Spinal cord (tissue), 9 donors: ENCODE measurements at regions not wholly inside any gene's neighbourhood (a gene's known extent, or its start where the extent isn't known, plus 50 kb on each side); places are given as distances from the start of the nearest gene placed in this dataset.

Experiments
- DNase-seq, 6 donors: peaks; one replicate each; pipeline versions ENCODE4 v3.0.0 to v3.0.0-alpha.2; 2013 to 2015; ENCODE audit warnings: low spot score in 6 of 6, low read depth in 4 of 6
- H3K27ac ChIP-seq: one replicate; pipeline ENCODE4 v1.5.1; 2013; ENCODE audit warnings: low read depth, low read length, control low read depth
- H3K27me3 ChIP-seq: one replicate; pipeline ENCODE4 v1.6.1; 2013; ENCODE audit warnings: low read length; ENCODE audit not compliant: control insufficient read depth, insufficient read depth
- H3K36me3 ChIP-seq: one replicate; pipeline ENCODE4 v1.6.1; 2013; ENCODE audit warnings: low read length; ENCODE audit not compliant: control insufficient read depth, insufficient read depth
- H3K4me1 ChIP-seq: one replicate; pipeline ENCODE4 v1.6.1; 2013; ENCODE audit warnings: low read length; ENCODE audit not compliant: control insufficient read depth, insufficient read depth
- H3K4me3 ChIP-seq: one replicate; pipeline ENCODE4 v1.5.1; 2013; ENCODE audit warnings: low read depth, low read length, control low read depth
- H3K9me3 ChIP-seq: one replicate; pipeline ENCODE4 v1.6.1; 2013; ENCODE audit warnings: low read length; ENCODE audit not compliant: control insufficient read depth, insufficient read depth
- WGBS: methylation state at CpG from one replicate; pipeline ENCODE4 v1.1.5; 2013; ENCODE audit warnings: missing lambda C conversion rate; ENCODE audit not compliant: insufficient coverage; 5-methylcytosine and 5-hydroxymethylcytosine counted together
- donor health status: healthy.

- Histone ChIP-seq H3K27ac (no peak overlapping the region), H3K9me3 (no peaks in the 10 kb centered on the region), H3K27me3 (peaks cover 9% of the 10 kb centered on the region), H3K4me3 (no peak overlapping the region), H3K4me1 (peaks cover 23% of the 10 kb centered on the region), H3K36me3 (no peaks in the 10 kb centered on the region)
- 25% methylated on average over 5 of the region's 5 CpGs for WGBS
- DNase-seq: peak in 3 of 6 donors; percentile 52 to 86 (median 71)
Observed at GRCh38 chr2:121085801-121086200, 199.2 kb downstream of the TFCP2L1 start.

- Histone ChIP-seq H3K27ac (no peak overlapping the region), H3K9me3 (no peaks in the 10 kb centered on the region), H3K4me3 (no peak overlapping the region), H3K4me1 (peaks cover 23% of the 10 kb centered on the region), H3K36me3 (no peaks in the 10 kb centered on the region), H3K27me3 (peaks cover 9% of the 10 kb centered on the region)
- no peak for DNase-seq
- 91% methylated on average over 12 of the region's 12 CpGs for WGBS
Observed at GRCh38 chr2:121086450-121086849, 198.6 kb downstream of the TFCP2L1 start.

GRCh38 chr2:121087117-121087516 lies 197.9 kb downstream of the TFCP2L1 start:
- H3K27me3 ChIP-seq: peaks cover 7% of the 10 kb centered on the region
- no peak overlapping the region for H3K27ac ChIP-seq
- peaks cover 23% of the 10 kb centered on the region for H3K4me1 ChIP-seq
- H3K36me3 ChIP-seq: no peaks in the 10 kb centered on the region
- no peak for DNase-seq
- H3K9me3 ChIP-seq: no peaks in the 10 kb centered on the region
- no peak overlapping the region for H3K4me3 ChIP-seq
- 93% methylated on average over 7 of the region's 7 CpGs for WGBS

- Histone ChIP-seq H3K9me3 (no peaks in the 10 kb centered on the region), H3K4me3 (no peak overlapping the region), H3K36me3 (no peaks in the 10 kb centered on the region), H3K4me1 (peaks cover 23% of the 10 kb centered on the region), H3K27me3 (peaks cover 5% of the 10 kb centered on the region), H3K27ac (no peak overlapping the region)
- WGBS: 48% methylated on average over 14 of the region's 27 CpGs
- peak in 2 of 6 donors; percentile 53 to 54 for DNase-seq
Observed at GRCh38 chr2:121088251-121089165, 196.5 kb downstream of the TFCP2L1 start.

GRCh38 chr2:121089166-121089510 lies 195.9 kb downstream of the TFCP2L1 start:
- H3K27me3 ChIP-seq: peaks cover 3% of the 10 kb centered on the region
- no peaks in the 10 kb centered on the region for H3K36me3 ChIP-seq
- H3K9me3 ChIP-seq: no peaks in the 10 kb centered on the region
- WGBS: 61% methylated on average over 11 of the region's 11 CpGs
- DNase-seq: no peak
- H3K27ac ChIP-seq: no peak overlapping the region
- H3K4me3 ChIP-seq: no peak overlapping the region
- peaks cover 22% of the 10 kb centered on the region for H3K4me1 ChIP-seq

- no peaks in the 10 kb centered on the region for H3K36me3 ChIP-seq
- 76% methylated on average over 7 of the region's 18 CpGs for WGBS
- H3K4me3 ChIP-seq: no peak overlapping the region
- peaks cover 21% of the 10 kb centered on the region for H3K4me1 ChIP-seq
- no peaks in the 10 kb centered on the region for H3K27me3 ChIP-seq
- DNase-seq: no peak
- no peaks in the 10 kb centered on the region for H3K9me3 ChIP-seq
- H3K27ac ChIP-seq: no peak overlapping the region
Observed at GRCh38 chr2:121090088-121090715, 194.8 kb downstream of the TFCP2L1 start.

- H3K4me3 ChIP-seq: no peak overlapping the region
Observed at GRCh38 chr2:121092095-121092494, 192.9 kb downstream of the TFCP2L1 start.

GRCh38 chr2:121093692-121094091 lies 191.3 kb downstream of the TFCP2L1 start:
- WGBS: no CpG with 5 or more reads among the region's 2 CpGs
- no peak overlapping the region for H3K4me3 ChIP-seq
- H3K36me3 ChIP-seq: no peaks in the 10 kb centered on the region
- peaks cover 2% of the 10 kb centered on the region for H3K27me3 ChIP-seq
- no peak overlapping the region for H3K27ac ChIP-seq
- no peaks in the 10 kb centered on the region for H3K9me3 ChIP-seq
- no peak for DNase-seq
- H3K4me1 ChIP-seq: peaks cover 18% of the 10 kb centered on the region

More at GRCh38 chr2:121092095-121092494, 192.9 kb downstream of the TFCP2L1 start:
- 96% methylated on average over 2 of the region's 2 CpGs for WGBS
- Histone ChIP-seq H3K36me3 (no peaks in the 10 kb centered on the region), H3K9me3 (no peaks in the 10 kb centered on the region), H3K4me1 (peaks cover 19% of the 10 kb centered on the region), H3K27me3 (peaks cover 2% of the 10 kb centered on the region), H3K27ac (no peak overlapping the region)
- no peak for DNase-seq

GRCh38 chr2:121094101-121094500 lies 190.9 kb downstream of the TFCP2L1 start:
- peaks cover 18% of the 10 kb centered on the region for H3K4me1 ChIP-seq
- no peaks in the 10 kb centered on the region for H3K9me3 ChIP-seq
- WGBS: no CpG with 5 or more reads among the region's 3 CpGs
- peaks cover 2% of the 10 kb centered on the region for H3K27me3 ChIP-seq
- no peak overlapping the region for H3K4me3 ChIP-seq
- no peak overlapping the region for H3K27ac ChIP-seq
- DNase-seq: no peak
- no peaks in the 10 kb centered on the region for H3K36me3 ChIP-seq

GRCh38 chr2:121094845-121095244 lies 190.2 kb downstream of the TFCP2L1 start:
- Histone ChIP-seq H3K36me3 (no peaks in the 10 kb centered on the region), H3K9me3 (no peaks in the 10 kb centered on the region), H3K4me1 (peaks cover 19% of the 10 kb centered on the region), H3K4me3 (no peak overlapping the region), H3K27ac (no peak overlapping the region), H3K27me3 (peaks cover 2% of the 10 kb centered on the region)
- DNase-seq: no peak
- 100% methylated on average over 2 of the region's 3 CpGs for WGBS
